A549 (cell line): ENCODE measurements at regions not wholly inside any gene's neighbourhood (a gene's known extent, or its start where the extent isn't known, plus 50 kb on each side); places are given as distances from the start of the nearest gene placed in this dataset.

Experiments
- CBX8 ChIP-seq: fragments of 200-600 bp; sonication (generic); IDR thresholded peaks from 2 replicates; pipeline ENCODE4 v1.6.1; 2016
- HOXA7 ChIP-seq: fragments of 250-450 bp; sonication (Bioruptor Pico); IDR thresholded peaks from 2 replicates; pipeline ENCODE4 v1.5.0; 2020; ENCODE audit warnings: mild to moderate bottlenecking, moderate library complexity
- POLR2A ChIP-seq: IDR thresholded peaks from 2 replicates; pipeline ENCODE4 v1.6.1; 2012; ENCODE audit warnings: mild to moderate bottlenecking, low read length
- RCOR1 ChIP-seq: fragments of 150-350 bp; IDR thresholded peaks from 2 replicates; pipeline ENCODE4 v1.6.1; 2014; ENCODE audit warnings: antibody characterized with exemption, low read length, low read depth
- TF ChIP-seq, protein P1 (sequence below): fragments of >200 bp; sonication (Bioruptor Twin); formaldehyde crosslinking; IDR thresholded peaks from 3 replicates; pipeline ENCODE4 v1.5.1; 2016

DNA sequence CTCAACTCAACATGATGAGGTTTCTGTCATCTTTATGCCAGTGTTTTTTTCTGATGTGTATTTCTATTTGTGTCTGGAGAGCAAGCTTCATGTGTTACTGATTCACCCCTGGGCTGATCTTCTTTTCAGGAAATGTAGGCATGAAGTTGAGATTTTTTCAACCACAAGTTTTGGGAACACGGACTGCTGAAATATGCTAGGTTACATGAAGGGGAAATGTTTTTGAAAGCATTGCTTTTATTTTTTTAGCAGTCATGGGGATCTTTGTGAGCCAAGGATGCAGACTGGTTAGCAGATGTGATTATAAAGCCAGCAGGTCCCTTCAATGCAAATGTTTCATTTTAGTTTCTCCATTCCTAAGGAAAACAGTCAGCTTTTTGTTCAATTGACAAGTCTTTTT, 219.3 kb upstream of the COL8A1 start:
- TF ChIP-seq, protein P1, sequence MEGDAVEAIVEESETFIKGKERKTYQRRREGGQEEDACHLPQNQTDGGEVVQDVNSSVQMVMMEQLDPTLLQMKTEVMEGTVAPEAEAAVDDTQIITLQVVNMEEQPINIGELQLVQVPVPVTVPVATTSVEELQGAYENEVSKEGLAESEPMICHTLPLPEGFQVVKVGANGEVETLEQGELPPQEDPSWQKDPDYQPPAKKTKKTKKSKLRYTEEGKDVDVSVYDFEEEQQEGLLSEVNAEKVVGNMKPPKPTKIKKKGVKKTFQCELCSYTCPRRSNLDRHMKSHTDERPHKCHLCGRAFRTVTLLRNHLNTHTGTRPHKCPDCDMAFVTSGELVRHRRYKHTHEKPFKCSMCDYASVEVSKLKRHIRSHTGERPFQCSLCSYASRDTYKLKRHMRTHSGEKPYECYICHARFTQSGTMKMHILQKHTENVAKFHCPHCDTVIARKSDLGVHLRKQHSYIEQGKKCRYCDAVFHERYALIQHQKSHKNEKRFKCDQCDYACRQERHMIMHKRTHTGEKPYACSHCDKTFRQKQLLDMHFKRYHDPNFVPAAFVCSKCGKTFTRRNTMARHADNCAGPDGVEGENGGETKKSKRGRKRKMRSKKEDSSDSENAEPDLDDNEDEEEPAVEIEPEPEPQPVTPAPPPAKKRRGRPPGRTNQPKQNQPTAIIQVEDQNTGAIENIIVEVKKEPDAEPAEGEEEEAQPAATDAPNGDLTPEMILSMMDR: no peak
- TF ChIP-seq POLR2A: no peak
- no peak for TF ChIP-seq CBX8
- TF ChIP-seq HOXA7 (CRISPR knock-in tag): no peak
- no peak for TF ChIP-seq RCOR1
